H1 (cell line): ENCODE measurements at regions not wholly inside any gene's neighbourhood (a gene's known extent, or its start where the extent isn't known, plus 50 kb on each side); places are given as distances from the start of the nearest gene placed in this dataset.

Experiments used
- BRCA1 ChIP-seq: IDR thresholded peaks from 2 replicates; pipeline ENCODE4 v1.6.1; 2012; ENCODE audit warnings: low read depth, low read length, improper control_type of control experiment
- MAFK ChIP-seq: IDR thresholded peaks from 2 replicates; pipeline ENCODE4 v1.6.1; 2012; ENCODE audit warnings: low read depth, mild to moderate bottlenecking, improper control_type of control experiment, low read length
- POLR2A ChIP-seq, 2 experiments: IDR thresholded peaks; 1 replicate in 1 of 2; 2 replicates in 1 of 2; pipeline ENCODE4 v1.6.1; 2011; ENCODE audit warnings: low read depth in 2 of 2, low read length in 2 of 2, mild to moderate bottlenecking in 2 of 2; ENCODE audit errors: control extremely low read depth in 1 of 2
- POLR2AphosphoS5 ChIP-seq: IDR thresholded peaks from 2 replicates; pipeline ENCODE4 v1.6.1; 2011; ENCODE audit warnings: low read depth, low read length
- SIN3A ChIP-seq, 2 experiments: IDR thresholded peaks in 1 of 2; conservative IDR thresholded peaks in 1 of 2; 2 replicates each; pipeline ENCODE4 v1.6.1; 2011 to 2012; ENCODE audit warnings: low read length in 2 of 2, improper control_type of control experiment in 1 of 2, low read depth in 1 of 2, mild to moderate bottlenecking in 1 of 2
- SP4 ChIP-seq: IDR thresholded peaks from 2 replicates; pipeline ENCODE4 v1.6.1; 2012; ENCODE audit warnings: low read length, inconsistent platforms
- SUZ12 ChIP-seq: fragments of 200-600 bp; sonication (generic); IDR thresholded peaks from 2 replicates; pipeline ENCODE4 v1.6.1; 2012; ENCODE audit warnings: mild to moderate bottlenecking, inconsistent platforms, low read length, moderate library complexity, mixed read lengths
- TF ChIP-seq, protein P1 (sequence below): fragments of 300-600 bp; sonication (generic); IDR thresholded peaks from 2 replicates; pipeline ENCODE4 v1.7.1; 2012; ENCODE audit warnings: low read length, moderate library complexity, mild to moderate bottlenecking, inconsistent platforms; ENCODE audit not compliant: insufficient replicate concordance
- TF ChIP-seq, protein P2 (sequence below): IDR thresholded peaks from 2 replicates; pipeline ENCODE4 v1.6.1; 2011; ENCODE audit warnings: low read depth, mild to moderate bottlenecking, low read length; ENCODE audit not compliant: insufficient read depth
- TF ChIP-seq, protein P3 (sequence below): IDR thresholded peaks from 2 replicates; pipeline ENCODE4 v1.6.1; 2012; ENCODE audit warnings: inconsistent platforms

DNA sequence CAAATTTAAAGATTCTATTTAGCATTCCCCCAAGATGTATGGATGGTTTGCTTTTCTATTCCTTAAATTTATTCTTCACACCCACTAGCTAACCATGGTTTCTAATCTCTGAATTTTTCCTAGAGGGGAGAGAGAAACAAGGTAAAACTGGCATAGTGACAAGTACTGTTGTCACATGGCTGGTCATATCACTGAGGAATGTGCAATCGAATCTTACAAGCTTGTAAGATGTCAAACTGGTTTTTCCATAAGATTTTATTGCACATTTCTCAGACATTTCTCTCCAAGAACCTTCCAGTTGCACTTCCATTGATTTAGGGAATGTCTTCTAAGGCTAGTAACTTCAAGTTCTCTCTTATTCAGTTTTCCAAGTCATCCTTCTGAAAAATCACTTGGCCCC, 89.8 kb downstream of the MBL2 start:
- TF ChIP-seq SP4 (no peak), BRCA1 (no peak), SUZ12 (no peak), MAFK (no peak), POLR2AphosphoS5 (no peak), POLR2A (IDR thresholded peaks at IDR 0.05; ENCODE audit: control extremely low read depth in 1 of 2, low read depth in 2 of 2, low read length in 2 of 2) (no peak), SIN3A (conservative IDR thresholded peaks at IDR 0.05 in 1 of 2, IDR thresholded peaks at IDR 0.05 in 1 of 2; ENCODE audit: low read depth in 1 of 2, low read length in 2 of 2) (no peak)
- TF ChIP-seq, protein P1, sequence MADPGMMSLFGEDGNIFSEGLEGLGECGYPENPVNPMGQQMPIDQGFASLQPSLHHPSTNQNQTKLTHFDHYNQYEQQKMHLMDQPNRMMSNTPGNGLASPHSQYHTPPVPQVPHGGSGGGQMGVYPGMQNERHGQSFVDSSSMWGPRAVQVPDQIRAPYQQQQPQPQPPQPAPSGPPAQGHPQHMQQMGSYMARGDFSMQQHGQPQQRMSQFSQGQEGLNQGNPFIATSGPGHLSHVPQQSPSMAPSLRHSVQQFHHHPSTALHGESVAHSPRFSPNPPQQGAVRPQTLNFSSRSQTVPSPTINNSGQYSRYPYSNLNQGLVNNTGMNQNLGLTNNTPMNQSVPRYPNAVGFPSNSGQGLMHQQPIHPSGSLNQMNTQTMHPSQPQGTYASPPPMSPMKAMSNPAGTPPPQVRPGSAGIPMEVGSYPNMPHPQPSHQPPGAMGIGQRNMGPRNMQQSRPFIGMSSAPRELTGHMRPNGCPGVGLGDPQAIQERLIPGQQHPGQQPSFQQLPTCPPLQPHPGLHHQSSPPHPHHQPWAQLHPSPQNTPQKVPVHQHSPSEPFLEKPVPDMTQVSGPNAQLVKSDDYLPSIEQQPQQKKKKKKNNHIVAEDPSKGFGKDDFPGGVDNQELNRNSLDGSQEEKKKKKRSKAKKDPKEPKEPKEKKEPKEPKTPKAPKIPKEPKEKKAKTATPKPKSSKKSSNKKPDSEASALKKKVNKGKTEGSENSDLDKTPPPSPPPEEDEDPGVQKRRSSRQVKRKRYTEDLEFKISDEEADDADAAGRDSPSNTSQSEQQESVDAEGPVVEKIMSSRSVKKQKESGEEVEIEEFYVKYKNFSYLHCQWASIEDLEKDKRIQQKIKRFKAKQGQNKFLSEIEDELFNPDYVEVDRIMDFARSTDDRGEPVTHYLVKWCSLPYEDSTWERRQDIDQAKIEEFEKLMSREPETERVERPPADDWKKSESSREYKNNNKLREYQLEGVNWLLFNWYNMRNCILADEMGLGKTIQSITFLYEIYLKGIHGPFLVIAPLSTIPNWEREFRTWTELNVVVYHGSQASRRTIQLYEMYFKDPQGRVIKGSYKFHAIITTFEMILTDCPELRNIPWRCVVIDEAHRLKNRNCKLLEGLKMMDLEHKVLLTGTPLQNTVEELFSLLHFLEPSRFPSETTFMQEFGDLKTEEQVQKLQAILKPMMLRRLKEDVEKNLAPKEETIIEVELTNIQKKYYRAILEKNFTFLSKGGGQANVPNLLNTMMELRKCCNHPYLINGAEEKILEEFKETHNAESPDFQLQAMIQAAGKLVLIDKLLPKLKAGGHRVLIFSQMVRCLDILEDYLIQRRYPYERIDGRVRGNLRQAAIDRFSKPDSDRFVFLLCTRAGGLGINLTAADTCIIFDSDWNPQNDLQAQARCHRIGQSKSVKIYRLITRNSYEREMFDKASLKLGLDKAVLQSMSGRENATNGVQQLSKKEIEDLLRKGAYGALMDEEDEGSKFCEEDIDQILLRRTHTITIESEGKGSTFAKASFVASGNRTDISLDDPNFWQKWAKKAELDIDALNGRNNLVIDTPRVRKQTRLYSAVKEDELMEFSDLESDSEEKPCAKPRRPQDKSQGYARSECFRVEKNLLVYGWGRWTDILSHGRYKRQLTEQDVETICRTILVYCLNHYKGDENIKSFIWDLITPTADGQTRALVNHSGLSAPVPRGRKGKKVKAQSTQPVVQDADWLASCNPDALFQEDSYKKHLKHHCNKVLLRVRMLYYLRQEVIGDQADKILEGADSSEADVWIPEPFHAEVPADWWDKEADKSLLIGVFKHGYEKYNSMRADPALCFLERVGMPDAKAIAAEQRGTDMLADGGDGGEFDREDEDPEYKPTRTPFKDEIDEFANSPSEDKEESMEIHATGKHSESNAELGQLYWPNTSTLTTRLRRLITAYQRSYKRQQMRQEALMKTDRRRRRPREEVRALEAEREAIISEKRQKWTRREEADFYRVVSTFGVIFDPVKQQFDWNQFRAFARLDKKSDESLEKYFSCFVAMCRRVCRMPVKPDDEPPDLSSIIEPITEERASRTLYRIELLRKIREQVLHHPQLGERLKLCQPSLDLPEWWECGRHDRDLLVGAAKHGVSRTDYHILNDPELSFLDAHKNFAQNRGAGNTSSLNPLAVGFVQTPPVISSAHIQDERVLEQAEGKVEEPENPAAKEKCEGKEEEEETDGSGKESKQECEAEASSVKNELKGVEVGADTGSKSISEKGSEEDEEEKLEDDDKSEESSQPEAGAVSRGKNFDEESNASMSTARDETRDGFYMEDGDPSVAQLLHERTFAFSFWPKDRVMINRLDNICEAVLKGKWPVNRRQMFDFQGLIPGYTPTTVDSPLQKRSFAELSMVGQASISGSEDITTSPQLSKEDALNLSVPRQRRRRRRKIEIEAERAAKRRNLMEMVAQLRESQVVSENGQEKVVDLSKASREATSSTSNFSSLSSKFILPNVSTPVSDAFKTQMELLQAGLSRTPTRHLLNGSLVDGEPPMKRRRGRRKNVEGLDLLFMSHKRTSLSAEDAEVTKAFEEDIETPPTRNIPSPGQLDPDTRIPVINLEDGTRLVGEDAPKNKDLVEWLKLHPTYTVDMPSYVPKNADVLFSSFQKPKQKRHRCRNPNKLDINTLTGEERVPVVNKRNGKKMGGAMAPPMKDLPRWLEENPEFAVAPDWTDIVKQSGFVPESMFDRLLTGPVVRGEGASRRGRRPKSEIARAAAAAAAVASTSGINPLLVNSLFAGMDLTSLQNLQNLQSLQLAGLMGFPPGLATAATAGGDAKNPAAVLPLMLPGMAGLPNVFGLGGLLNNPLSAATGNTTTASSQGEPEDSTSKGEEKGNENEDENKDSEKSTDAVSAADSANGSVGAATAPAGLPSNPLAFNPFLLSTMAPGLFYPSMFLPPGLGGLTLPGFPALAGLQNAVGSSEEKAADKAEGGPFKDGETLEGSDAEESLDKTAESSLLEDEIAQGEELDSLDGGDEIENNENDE, result no peak
- TF ChIP-seq, protein P2, sequence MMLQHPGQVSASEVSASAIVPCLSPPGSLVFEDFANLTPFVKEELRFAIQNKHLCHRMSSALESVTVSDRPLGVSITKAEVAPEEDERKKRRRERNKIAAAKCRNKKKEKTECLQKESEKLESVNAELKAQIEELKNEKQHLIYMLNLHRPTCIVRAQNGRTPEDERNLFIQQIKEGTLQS, result no peak
- TF ChIP-seq, protein P3, sequence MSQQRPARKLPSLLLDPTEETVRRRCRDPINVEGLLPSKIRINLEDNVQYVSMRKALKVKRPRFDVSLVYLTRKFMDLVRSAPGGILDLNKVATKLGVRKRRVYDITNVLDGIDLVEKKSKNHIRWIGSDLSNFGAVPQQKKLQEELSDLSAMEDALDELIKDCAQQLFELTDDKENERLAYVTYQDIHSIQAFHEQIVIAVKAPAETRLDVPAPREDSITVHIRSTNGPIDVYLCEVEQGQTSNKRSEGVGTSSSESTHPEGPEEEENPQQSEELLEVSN, result no peak
